ENCODE measurements at regions not wholly inside any gene's neighbourhood (a gene's known extent, or its start where the extent isn't known, plus 50 kb on each side); places are given as distances from the start of the nearest gene placed in this dataset.

DNA sequence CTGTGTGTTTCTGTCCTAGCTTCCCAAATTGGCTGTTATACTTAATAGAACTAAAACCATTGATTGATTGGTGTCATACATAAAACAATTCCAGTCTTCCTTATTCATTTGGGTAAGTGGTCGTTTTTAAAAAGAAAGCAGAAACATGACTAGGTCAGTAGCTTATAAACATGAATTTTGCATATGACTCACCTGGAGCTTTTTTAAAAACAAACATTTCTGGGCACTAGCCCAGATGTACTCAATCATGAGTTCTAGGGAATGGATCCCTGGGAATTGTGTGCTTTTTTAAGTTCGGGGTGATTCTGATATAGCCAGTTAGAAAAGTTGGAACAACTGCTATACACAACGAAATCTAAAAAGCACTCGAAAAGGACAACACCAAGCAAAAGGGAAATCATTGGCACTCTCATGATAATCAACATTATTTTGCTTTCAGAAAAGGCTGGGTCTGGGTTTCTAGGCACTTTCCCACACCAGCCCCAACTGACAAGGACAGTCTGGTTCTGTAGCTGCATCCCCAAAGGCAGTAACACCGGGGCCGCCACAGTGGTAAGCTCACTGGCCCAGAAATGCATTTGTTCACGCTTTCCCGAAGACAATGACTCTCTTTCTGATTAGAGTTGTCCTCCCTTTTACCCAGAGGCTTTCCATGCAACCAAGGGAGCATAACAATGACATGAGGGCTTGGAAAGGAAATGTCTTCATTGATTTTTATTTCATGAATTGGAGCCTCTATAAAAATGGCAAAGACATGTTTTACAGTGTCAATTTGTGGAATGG, 664.9 kb upstream of the WWC1 start:
- H3K36me3 ChIP-seq (ENCODE audit: control insufficient read depth in 4 of 4, insufficient read depth in 3 of 4, low read depth in 1 of 4, low read length in 3 of 4): no peaks in the 10 kb centered on the region
- H3K9ac ChIP-seq (ENCODE audit: low read depth in 1 of 2, low read length in 2 of 2): no peak overlapping the region
- no peaks in the 10 kb centered on the region for H3K4me1 ChIP-seq (ENCODE audit: control insufficient read depth in 4 of 4, insufficient read depth in 4 of 4, low read length in 3 of 4)
- no peak overlapping the region for H3K4me3 ChIP-seq (ENCODE audit: low read depth in 1 of 3, low read length in 3 of 3)
- H3K27me3 ChIP-seq (ENCODE audit: control insufficient read depth in 4 of 4, insufficient read depth in 4 of 4, low read length in 3 of 4): no peaks in the 10 kb centered on the region
- H3K27ac ChIP-seq (ENCODE audit: low read depth in 1 of 2, low read length in 2 of 2): no peak overlapping the region
- no peak for DNase-seq (ENCODE audit: low spot score)
- TF ChIP-seq FOXA1 (IDR thresholded peaks at IDR 0.05) (no peak), FOXA2 (IDR thresholded peaks at IDR 0.05) (no peak), HNF4A (conservative IDR thresholded peaks at IDR 0.05) (no peak), JUND (IDR thresholded peaks at IDR 0.05) (no peak), EGR1 (IDR thresholded peaks at IDR 0.05; ENCODE audit: low read depth in 2 of 2) (no peak), RAD21 (IDR thresholded peaks at IDR 0.05) (no peak), YY1 (IDR thresholded peaks at IDR 0.05) (no peak), RXRA (IDR thresholded peaks at IDR 0.05) (no peak), HNF4G (IDR thresholded peaks at IDR 0.05) (no peak), GABPA (IDR thresholded peaks at IDR 0.05 in 1 of 2, conservative IDR thresholded peaks at IDR 0.05 in 1 of 2) (no peak), TAF1 (conservative IDR thresholded peaks at IDR 0.05) (no peak), SP1 (IDR thresholded peaks at IDR 0.05) (no peak)
- TF ChIP-seq, protein P1, sequence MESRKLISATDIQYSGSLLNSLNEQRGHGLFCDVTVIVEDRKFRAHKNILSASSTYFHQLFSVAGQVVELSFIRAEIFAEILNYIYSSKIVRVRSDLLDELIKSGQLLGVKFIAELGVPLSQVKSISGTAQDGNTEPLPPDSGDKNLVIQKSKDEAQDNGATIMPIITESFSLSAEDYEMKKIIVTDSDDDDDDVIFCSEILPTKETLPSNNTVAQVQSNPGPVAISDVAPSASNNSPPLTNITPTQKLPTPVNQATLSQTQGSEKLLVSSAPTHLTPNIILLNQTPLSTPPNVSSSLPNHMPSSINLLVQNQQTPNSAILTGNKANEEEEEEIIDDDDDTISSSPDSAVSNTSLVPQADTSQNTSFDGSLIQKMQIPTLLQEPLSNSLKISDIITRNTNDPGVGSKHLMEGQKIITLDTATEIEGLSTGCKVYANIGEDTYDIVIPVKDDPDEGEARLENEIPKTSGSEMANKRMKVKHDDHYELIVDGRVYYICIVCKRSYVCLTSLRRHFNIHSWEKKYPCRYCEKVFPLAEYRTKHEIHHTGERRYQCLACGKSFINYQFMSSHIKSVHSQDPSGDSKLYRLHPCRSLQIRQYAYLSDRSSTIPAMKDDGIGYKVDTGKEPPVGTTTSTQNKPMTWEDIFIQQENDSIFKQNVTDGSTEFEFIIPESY (IDR thresholded peaks at IDR 0.05): no peak
- TF ChIP-seq, protein P2, sequence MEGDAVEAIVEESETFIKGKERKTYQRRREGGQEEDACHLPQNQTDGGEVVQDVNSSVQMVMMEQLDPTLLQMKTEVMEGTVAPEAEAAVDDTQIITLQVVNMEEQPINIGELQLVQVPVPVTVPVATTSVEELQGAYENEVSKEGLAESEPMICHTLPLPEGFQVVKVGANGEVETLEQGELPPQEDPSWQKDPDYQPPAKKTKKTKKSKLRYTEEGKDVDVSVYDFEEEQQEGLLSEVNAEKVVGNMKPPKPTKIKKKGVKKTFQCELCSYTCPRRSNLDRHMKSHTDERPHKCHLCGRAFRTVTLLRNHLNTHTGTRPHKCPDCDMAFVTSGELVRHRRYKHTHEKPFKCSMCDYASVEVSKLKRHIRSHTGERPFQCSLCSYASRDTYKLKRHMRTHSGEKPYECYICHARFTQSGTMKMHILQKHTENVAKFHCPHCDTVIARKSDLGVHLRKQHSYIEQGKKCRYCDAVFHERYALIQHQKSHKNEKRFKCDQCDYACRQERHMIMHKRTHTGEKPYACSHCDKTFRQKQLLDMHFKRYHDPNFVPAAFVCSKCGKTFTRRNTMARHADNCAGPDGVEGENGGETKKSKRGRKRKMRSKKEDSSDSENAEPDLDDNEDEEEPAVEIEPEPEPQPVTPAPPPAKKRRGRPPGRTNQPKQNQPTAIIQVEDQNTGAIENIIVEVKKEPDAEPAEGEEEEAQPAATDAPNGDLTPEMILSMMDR (IDR thresholded peaks at IDR 0.05; ENCODE audit: low read depth, low read length, missing input control): no peak
- TF ChIP-seq, protein P3, sequence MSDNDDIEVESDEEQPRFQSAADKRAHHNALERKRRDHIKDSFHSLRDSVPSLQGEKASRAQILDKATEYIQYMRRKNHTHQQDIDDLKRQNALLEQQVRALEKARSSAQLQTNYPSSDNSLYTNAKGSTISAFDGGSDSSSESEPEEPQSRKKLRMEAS (IDR thresholded peaks at IDR 0.05): no peak
- H3K9me3 ChIP-seq (ENCODE audit: control insufficient read depth in 4 of 4, low read length in 3 of 4): peaks cover 0 to 2% (median 0%) of the 10 kb centered on the region in 4 donors
- WGBS: 67% methylated on average over 8 of the region's 8 CpGs

DNA sequence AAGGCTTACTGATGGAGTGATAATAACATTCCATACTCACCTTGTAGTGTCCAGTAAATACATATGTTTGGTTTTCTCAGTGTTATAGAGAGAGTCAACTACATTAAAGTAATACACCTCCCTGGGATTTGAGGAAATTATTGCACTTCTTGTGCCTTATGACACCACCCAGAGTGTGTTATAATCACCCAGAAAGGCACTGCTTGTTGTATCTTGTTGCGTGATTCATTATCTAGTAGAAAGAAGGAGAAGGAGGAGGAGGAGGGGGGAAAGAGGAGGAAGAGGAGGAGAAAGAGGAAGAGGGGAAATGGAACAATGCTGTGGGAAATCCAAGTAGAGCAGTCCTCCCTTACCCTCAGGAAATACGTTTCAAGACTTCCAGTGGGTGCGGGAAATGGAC, 661.8 kb upstream of the WWC1 start:
- no peaks in the 10 kb centered on the region for H3K27me3 ChIP-seq (ENCODE audit: control insufficient read depth in 4 of 4, insufficient read depth in 4 of 4, low read length in 3 of 4)
- no peaks in the 10 kb centered on the region for H3K4me1 ChIP-seq (ENCODE audit: control insufficient read depth in 4 of 4, insufficient read depth in 4 of 4, low read length in 3 of 4)
- H3K9ac ChIP-seq (ENCODE audit: low read depth in 1 of 2, low read length in 2 of 2): no peak overlapping the region
- peaks cover 0 to 2% (median 0%) of the 10 kb centered on the region in 4 donors for H3K9me3 ChIP-seq (ENCODE audit: control insufficient read depth in 4 of 4, low read length in 3 of 4)
- DNase-seq (ENCODE audit: low spot score): no peak
- no peak overlapping the region for H3K4me3 ChIP-seq (ENCODE audit: low read depth in 1 of 3, low read length in 3 of 3)
- TF ChIP-seq RAD21 (IDR thresholded peaks at IDR 0.05) (no peak), TAF1 (conservative IDR thresholded peaks at IDR 0.05) (no peak)
- TF ChIP-seq, protein P4, sequence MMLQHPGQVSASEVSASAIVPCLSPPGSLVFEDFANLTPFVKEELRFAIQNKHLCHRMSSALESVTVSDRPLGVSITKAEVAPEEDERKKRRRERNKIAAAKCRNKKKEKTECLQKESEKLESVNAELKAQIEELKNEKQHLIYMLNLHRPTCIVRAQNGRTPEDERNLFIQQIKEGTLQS (IDR thresholded peaks at IDR 0.05): no peak
- 78% methylated on average over 3 of the region's 3 CpGs for WGBS
- H3K27ac ChIP-seq (ENCODE audit: low read depth in 1 of 2, low read length in 2 of 2): no peak overlapping the region
- H3K36me3 ChIP-seq (ENCODE audit: control insufficient read depth in 4 of 4, insufficient read depth in 3 of 4, low read depth in 1 of 4, low read length in 3 of 4): no peaks in the 10 kb centered on the region

Data from liver (tissue), 8 donors.